Subcutaneous abdominal adipose tissue (tissue), 5 donors: ENCODE measurements at regions not wholly inside any gene's neighbourhood (a gene's known extent, or its start where the extent isn't known, plus 50 kb on each side); places are given as distances from the start of the nearest gene placed in this dataset.
"Not testable (repeated sequence)": the region's sequence is repeated elsewhere in the genome, so short reads cannot be mapped to it uniquely, and the experiment has no call there.

Experiments
- H3K27ac ChIP-seq: one replicate; pipeline ENCODE4 v1.7.0; 2013; ENCODE audit warnings: low read depth, mild to moderate bottlenecking, inconsistent platforms, low read length, moderate library complexity
- H3K27me3 ChIP-seq, 5 donors: one replicate each; pipeline ENCODE4 v1.7.0; 2013; ENCODE audit warnings: low read length in 5 of 5, inconsistent platforms in 1 of 5; ENCODE audit not compliant: control insufficient read depth in 5 of 5, insufficient read depth in 4 of 5
- H3K36me3 ChIP-seq, 5 donors: one replicate each; pipeline ENCODE4 v1.7.0; 2013; ENCODE audit warnings: low read length in 5 of 5; ENCODE audit not compliant: control insufficient read depth in 5 of 5, insufficient read depth in 5 of 5
- H3K4me1 ChIP-seq, 5 donors: one replicate each; pipeline ENCODE4 v1.7.0; 2013; ENCODE audit warnings: low read length in 5 of 5, mild to moderate bottlenecking in 3 of 5, moderate library complexity in 1 of 5; ENCODE audit not compliant: control insufficient read depth in 5 of 5, insufficient read depth in 5 of 5
- H3K4me3 ChIP-seq, 5 donors: one replicate each; pipeline ENCODE4 v1.7.0; 2013; ENCODE audit warnings: low read length in 5 of 5, low read depth in 1 of 5
- H3K9ac ChIP-seq, 5 donors: one replicate each; pipeline ENCODE4 v1.7.0; 2013; ENCODE audit warnings: low read length in 5 of 5, mild to moderate bottlenecking in 4 of 5, moderate library complexity in 3 of 5
- H3K9me3 ChIP-seq, 5 donors: one replicate each; pipeline ENCODE4 v1.7.0; 2013; ENCODE audit warnings: low read length in 5 of 5; ENCODE audit not compliant: control insufficient read depth in 5 of 5
- donor health status: healthy.
- donor health status: healthy.
- donor health status: healthy.
- donor health status: healthy.
- donor health status: healthy.

GRCh38 chrX:54615109-54615508, 85.1 kb downstream of the GNL3L start:
- no peaks in the 10 kb centered on the region for H3K4me1 ChIP-seq
- H3K4me3 ChIP-seq = no peak overlapping the region
- no peaks in the 10 kb centered on the region for H3K27me3 ChIP-seq
- no peak overlapping the region for H3K27ac ChIP-seq
- peaks cover 0 to 29% (median 2%) of the 10 kb centered on the region in 5 donors for H3K9me3 ChIP-seq
- no peak overlapping the region for H3K9ac ChIP-seq
- H3K36me3 ChIP-seq = peaks cover 0 to 4% (median 0%) of the 10 kb centered on the region in 5 donors

GRCh38 chrX:54633641-54634040, 103.6 kb downstream of the GNL3L start:
- Histone ChIP-seq H3K4me3 (no peak overlapping the region), H3K27ac (no peak overlapping the region), H3K27me3 (peaks cover 0 to 3% (median 0%) of the 10 kb centered on the region in 5 donors), H3K9me3 (peaks cover 2 to 4% (median 3%) of the 10 kb centered on the region in 5 donors), H3K36me3 (no peaks in the 10 kb centered on the region), H3K9ac (no peak overlapping the region), H3K4me1 (peaks cover 0 to under 1% (median 0%) of the 10 kb centered on the region in 5 donors)

GRCh38 chrX:54639018-54639345, 109.0 kb downstream of the GNL3L start:
- Histone ChIP-seq H3K36me3 (no peaks in the 10 kb centered on the region), H3K9ac (no peak overlapping the region), H3K27ac (peak overlapping the region; percentile 89), H3K4me1 (peaks cover 0 to 12% (median 5%) of the 10 kb centered on the region in 5 donors), H3K9me3 (peaks cover 0 to under 1% (median 0%) of the 10 kb centered on the region in 5 donors), H3K27me3 (peaks cover 0 to 4% (median 0%) of the 10 kb centered on the region in 5 donors), H3K4me3 (peak overlapping the region in 4 of 5 donors; percentile 50 to 73 (median 66))

GRCh38 chrX:54639346-54640102, 109.5 kb downstream of the GNL3L start:
- peaks cover 0 to 4% (median 0%) of the 10 kb centered on the region in 5 donors for H3K27me3 ChIP-seq
- peaks cover 0 to 12% (median 5%) of the 10 kb centered on the region in 5 donors for H3K4me1 ChIP-seq
- H3K27ac ChIP-seq = peak overlapping the region; percentile 89
- H3K9ac ChIP-seq = peak overlapping the region in 4 of 5 donors; percentile 59 to 78 (median 70)
- H3K36me3 ChIP-seq = no peaks in the 10 kb centered on the region
- no peaks in the 10 kb centered on the region for H3K9me3 ChIP-seq
- peak overlapping the region; percentile 50 to 73 (median 65) for H3K4me3 ChIP-seq

- peaks cover 0 to 12% (median 5%) of the 10 kb centered on the region in 5 donors for H3K4me1 ChIP-seq
- H3K27me3 ChIP-seq = peaks cover 0 to 4% (median 0%) of the 10 kb centered on the region in 5 donors
- peak overlapping the region; percentile 89 for H3K27ac ChIP-seq
- no peaks in the 10 kb centered on the region for H3K36me3 ChIP-seq
- peak overlapping the region in 3 of 5 donors; percentile 59 to 78 (median 72) for H3K9ac ChIP-seq
- no peaks in the 10 kb centered on the region for H3K9me3 ChIP-seq
- H3K4me3 ChIP-seq = peak overlapping the region; percentile 22 to 73 (median 63)
Measured at GRCh38 chrX:54640103-54640690, 110.2 kb downstream of the GNL3L start.

- peaks cover 0 to 4% (median 0%) of the 10 kb centered on the region in 5 donors for H3K27me3 ChIP-seq
- no peak overlapping the region for H3K27ac ChIP-seq
- no peaks in the 10 kb centered on the region for H3K9me3 ChIP-seq
- no peak overlapping the region for H3K9ac ChIP-seq
- H3K36me3 ChIP-seq = no peaks in the 10 kb centered on the region
- peaks cover 0 to 12% (median 5%) of the 10 kb centered on the region in 5 donors for H3K4me1 ChIP-seq
- H3K4me3 ChIP-seq = no peak overlapping the region
Measured at GRCh38 chrX:54640736-54641135, 110.7 kb downstream of the GNL3L start.

- no peaks in the 10 kb centered on the region for H3K36me3 ChIP-seq
- H3K9ac ChIP-seq = no peak overlapping the region
- peaks cover 0 to 12% (median 5%) of the 10 kb centered on the region in 5 donors for H3K4me1 ChIP-seq
- H3K27ac ChIP-seq = no peak overlapping the region
- H3K27me3 ChIP-seq = peaks cover 0 to 4% (median 0%) of the 10 kb centered on the region in 5 donors
- no peaks in the 10 kb centered on the region for H3K9me3 ChIP-seq
- H3K4me3 ChIP-seq = no peak overlapping the region
Measured at GRCh38 chrX:54641530-54641929, 111.5 kb downstream of the GNL3L start.

- not testable (repeated sequence) for H3K9ac ChIP-seq, H3K36me3 ChIP-seq, H3K4me3 ChIP-seq, H3K27ac ChIP-seq, H3K4me1 ChIP-seq, H3K9me3 ChIP-seq, H3K27me3 ChIP-seq
Measured at GRCh38 chrX:54647607-54648006, 117.6 kb downstream of the GNL3L start.

GRCh38 chrX:54659547-54659946, 129.5 kb downstream of the GNL3L start:
- H3K9me3 ChIP-seq = peaks cover 3 to 21% (median 16%) of the 10 kb centered on the region in 5 donors
- H3K27ac ChIP-seq = no peak overlapping the region
- H3K9ac ChIP-seq = no peak overlapping the region
- no peaks in the 10 kb centered on the region for H3K36me3 ChIP-seq
- no peak overlapping the region for H3K4me3 ChIP-seq
- no peaks in the 10 kb centered on the region for H3K4me1 ChIP-seq
- peaks cover 0 to 3% (median 0%) of the 10 kb centered on the region in 5 donors for H3K27me3 ChIP-seq

- H3K36me3 ChIP-seq = no peaks in the 10 kb centered on the region
- H3K27me3 ChIP-seq = peaks cover 0 to 5% (median 0%) of the 10 kb centered on the region in 5 donors
- no peak overlapping the region for H3K9ac ChIP-seq
- no peak overlapping the region for H3K27ac ChIP-seq
- no peak overlapping the region for H3K4me3 ChIP-seq
- no peaks in the 10 kb centered on the region for H3K4me1 ChIP-seq
- H3K9me3 ChIP-seq = peaks cover 0 to 28% (median 18%) of the 10 kb centered on the region in 5 donors
Measured at GRCh38 chrX:54675762-54676161, 122.3 kb downstream of the ITIH6 start.
